ENCODE measurements at regions not wholly inside any gene's neighbourhood (a gene's known extent, or its start where the extent isn't known, plus 50 kb on each side); places are given as distances from the start of the nearest gene placed in this dataset.

GRCh38 chr3:178324356-178324755 lies 211.9 kb upstream of the KCNMB2 start:
- no peak overlapping the region for H3K4me2 ChIP-seq (ENCODE audit: low read length)
- no peak overlapping the region for H2AFZ ChIP-seq (ENCODE audit: low read depth, low read length)
- no peaks in the 10 kb centered on the region for H3K36me3 ChIP-seq (ENCODE audit: insufficient read depth, low read length)
- H3K9me2 ChIP-seq (ENCODE audit: insufficient read depth, low read length): no peaks in the 10 kb centered on the region
- H4K20me1 ChIP-seq (ENCODE audit: insufficient read depth): no peaks in the 10 kb centered on the region
- H3K27ac ChIP-seq (ENCODE audit: low read length): no peak overlapping the region
- H3K27me3 ChIP-seq (ENCODE audit: insufficient read depth, low read depth, low read length): no peaks in the 10 kb centered on the region
- peaks cover 2% of the 10 kb centered on the region for H3F3A ChIP-seq (ENCODE audit: insufficient read depth, low read length, poor library complexity, severe bottlenecking)
- no peaks in the 10 kb centered on the region for H3K79me2 ChIP-seq (replicated peaks; ENCODE audit: insufficient read depth, low read length)
- H3K9me3 ChIP-seq (ENCODE audit: low read length): no peaks in the 10 kb centered on the region
- TF ChIP-seq CTCF (IDR thresholded peaks at IDR 0.05; ENCODE audit: poor library complexity, severe bottlenecking) (no peak), SMC3 (conservative IDR thresholded peaks at IDR 0.05; ENCODE audit: poor library complexity) (no peak)
- no peak overlapping the region for H3K9ac ChIP-seq (ENCODE audit: low read length)
- H3K4me3 ChIP-seq (ENCODE audit: low read length): no peak overlapping the region

GRCh38 chr3:178325330-178325729 lies 210.9 kb upstream of the KCNMB2 start:
- Histone ChIP-seq H3K4me3 (ENCODE audit: low read length) (no peak overlapping the region), H3K9me3 (ENCODE audit: low read length) (no peaks in the 10 kb centered on the region), H3K27ac (ENCODE audit: low read length) (peak overlapping the region; percentile 1), H2AFZ (ENCODE audit: low read depth, low read length) (no peak overlapping the region), H3K9me2 (ENCODE audit: insufficient read depth, low read length) (no peaks in the 10 kb centered on the region), H3K27me3 (ENCODE audit: insufficient read depth, low read depth, low read length) (no peaks in the 10 kb centered on the region), H3K79me2 (replicated peaks; ENCODE audit: insufficient read depth, low read length) (no peaks in the 10 kb centered on the region), H3K9ac (ENCODE audit: low read length) (no peak overlapping the region), H3K36me3 (ENCODE audit: insufficient read depth, low read length) (no peaks in the 10 kb centered on the region), H3F3A (ENCODE audit: insufficient read depth, low read length, poor library complexity, severe bottlenecking) (no peaks in the 10 kb centered on the region), H3K4me2 (ENCODE audit: low read length) (no peak overlapping the region), H4K20me1 (ENCODE audit: insufficient read depth) (no peaks in the 10 kb centered on the region)
- TF ChIP-seq POLR2AphosphoS5 (IDR thresholded peaks at IDR 0.05) (no peak), CTCF (IDR thresholded peaks at IDR 0.05; ENCODE audit: poor library complexity, severe bottlenecking) (peak; percentile 76), REST (IDR thresholded peaks at IDR 0.05; ENCODE audit: borderline replicate concordance) (no peak), RAD21 (conservative IDR thresholded peaks at IDR 0.05) (peak; percentile 92), SMC3 (conservative IDR thresholded peaks at IDR 0.05; ENCODE audit: poor library complexity) (peak; percentile 90), TAF1 (IDR thresholded peaks at IDR 0.05; ENCODE audit: low read depth) (no peak), EZH2 (IDR thresholded peaks at IDR 0.05; ENCODE audit: borderline replicate concordance, insufficient read depth, low read length, poor library complexity, severe bottlenecking) (no peak), EP300 (conservative IDR thresholded peaks at IDR 0.05; ENCODE audit: poor library complexity, severe bottlenecking) (no peak), MXI1 (conservative IDR thresholded peaks at IDR 0.05; ENCODE audit: poor library complexity, severe bottlenecking) (no peak)

Data from neural cell (in vitro differentiated cells).